ENCODE measurements at regions not wholly inside any gene's neighbourhood (a gene's known extent, or its start where the extent isn't known, plus 50 kb on each side); places are given as distances from the start of the nearest gene placed in this dataset.

DNA sequence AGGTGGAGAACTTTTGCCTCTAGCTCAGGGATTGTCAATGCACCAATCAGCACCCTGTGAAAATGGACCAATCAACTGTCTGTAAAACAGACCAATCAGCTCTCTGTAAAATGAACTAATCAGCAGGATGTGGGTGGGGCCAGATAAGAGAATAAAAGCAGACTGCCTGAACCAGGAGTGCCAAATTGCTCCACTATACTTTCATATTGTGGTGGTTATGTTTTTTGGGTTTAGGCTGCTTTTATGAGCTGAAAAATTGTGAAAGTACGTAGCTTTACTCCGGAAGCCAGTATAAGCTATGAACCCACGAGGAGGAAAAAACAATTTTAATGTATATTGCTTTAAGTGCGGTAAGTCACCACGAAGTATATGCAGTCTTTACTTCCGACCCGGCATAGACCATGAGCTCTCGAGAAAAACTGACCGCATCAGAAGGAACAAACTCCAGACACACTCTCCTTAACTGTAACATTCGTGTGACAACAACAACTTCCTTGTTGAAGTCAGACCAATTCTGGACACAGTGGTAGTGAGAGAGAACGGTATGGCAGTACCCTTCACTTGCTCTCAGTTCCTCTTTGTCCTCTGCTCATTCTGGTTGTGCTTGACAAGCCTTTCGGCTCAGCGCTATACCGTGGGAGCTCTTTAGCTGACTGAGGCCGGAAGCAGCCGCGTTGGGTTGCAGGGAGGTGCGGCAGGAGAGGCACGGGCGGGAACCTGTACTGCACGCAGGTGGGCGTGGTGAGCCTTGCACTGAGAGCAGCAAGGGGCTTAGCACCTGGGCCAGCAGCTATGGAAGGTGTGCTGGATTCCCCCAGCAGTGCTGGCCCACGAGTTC is 81.9 kb upstream of the E2F3 start:
- TF ChIP-seq, protein P1, sequence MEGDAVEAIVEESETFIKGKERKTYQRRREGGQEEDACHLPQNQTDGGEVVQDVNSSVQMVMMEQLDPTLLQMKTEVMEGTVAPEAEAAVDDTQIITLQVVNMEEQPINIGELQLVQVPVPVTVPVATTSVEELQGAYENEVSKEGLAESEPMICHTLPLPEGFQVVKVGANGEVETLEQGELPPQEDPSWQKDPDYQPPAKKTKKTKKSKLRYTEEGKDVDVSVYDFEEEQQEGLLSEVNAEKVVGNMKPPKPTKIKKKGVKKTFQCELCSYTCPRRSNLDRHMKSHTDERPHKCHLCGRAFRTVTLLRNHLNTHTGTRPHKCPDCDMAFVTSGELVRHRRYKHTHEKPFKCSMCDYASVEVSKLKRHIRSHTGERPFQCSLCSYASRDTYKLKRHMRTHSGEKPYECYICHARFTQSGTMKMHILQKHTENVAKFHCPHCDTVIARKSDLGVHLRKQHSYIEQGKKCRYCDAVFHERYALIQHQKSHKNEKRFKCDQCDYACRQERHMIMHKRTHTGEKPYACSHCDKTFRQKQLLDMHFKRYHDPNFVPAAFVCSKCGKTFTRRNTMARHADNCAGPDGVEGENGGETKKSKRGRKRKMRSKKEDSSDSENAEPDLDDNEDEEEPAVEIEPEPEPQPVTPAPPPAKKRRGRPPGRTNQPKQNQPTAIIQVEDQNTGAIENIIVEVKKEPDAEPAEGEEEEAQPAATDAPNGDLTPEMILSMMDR (IDR thresholded peaks at IDR 0.05; ENCODE audit: low read depth, low read length, missing control alignments): no peak
- no peak for DNase-seq (ENCODE audit: extremely low read depth, low read depth)
- H3K4me3 ChIP-seq (replicated peaks; ENCODE audit: low read depth, low read length): no peak overlapping the region

DNA sequence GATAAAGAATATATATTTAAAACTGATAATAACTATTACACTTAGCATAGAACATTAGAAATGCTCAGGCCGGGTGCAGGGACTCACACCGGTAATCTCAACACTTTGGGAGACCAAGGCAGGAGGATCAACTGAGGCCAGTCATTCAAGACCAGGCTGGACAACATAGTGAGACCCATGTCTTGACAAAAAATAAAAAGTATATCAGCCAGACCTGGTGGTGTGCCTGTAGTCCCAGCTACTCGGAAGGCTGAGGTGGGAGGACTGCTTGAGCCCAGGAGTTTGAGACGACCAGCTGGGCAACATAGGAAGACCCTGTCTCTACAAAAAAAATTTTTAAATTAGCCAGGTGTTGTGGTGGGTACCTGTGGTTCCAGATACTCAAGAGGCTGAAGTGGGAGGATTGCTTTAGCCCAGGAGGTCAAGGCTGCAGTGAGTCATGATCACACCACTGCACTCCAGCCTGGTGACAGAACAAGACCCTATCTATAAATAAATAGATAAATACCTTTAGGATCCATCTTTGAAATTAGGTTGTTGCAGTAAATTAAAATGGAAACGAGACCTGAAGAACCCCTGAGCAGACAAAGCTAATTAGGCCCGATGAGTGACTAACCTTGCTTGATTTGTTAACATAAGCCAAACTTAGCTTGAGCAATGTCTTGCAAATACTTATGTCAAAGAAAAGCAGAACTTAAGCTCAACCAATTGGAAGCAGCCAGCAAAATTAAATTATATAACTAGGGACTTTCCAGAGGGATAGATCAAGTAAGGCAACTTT is 75.8 kb upstream of the E2F3 start:
- H3K4me3 ChIP-seq (replicated peaks; ENCODE audit: low read depth, low read length): no peak overlapping the region
- TF ChIP-seq, protein P1 (IDR thresholded peaks at IDR 0.05; ENCODE audit: low read depth, low read length, missing control alignments): no peak
- no peak for DNase-seq (ENCODE audit: extremely low read depth, low read depth)

- H3K4me3 ChIP-seq (replicated peaks; ENCODE audit: low read depth, low read length): no peak overlapping the region
- DNase-seq (ENCODE audit: extremely low read depth, low read depth): no peak
- TF ChIP-seq, protein P1 (IDR thresholded peaks at IDR 0.05; ENCODE audit: low read depth, low read length, missing control alignments): no peak
Observed at GRCh38 chr6:20326422-20326728, 75.3 kb upstream of the E2F3 start.

GRCh38 chr6:20327141-20327540 is 74.5 kb upstream of the E2F3 start:
- TF ChIP-seq, protein P1 (IDR thresholded peaks at IDR 0.05; ENCODE audit: low read depth, low read length, missing control alignments): no peak
- DNase-seq (ENCODE audit: extremely low read depth, low read depth): no peak
- H3K4me3 ChIP-seq (replicated peaks; ENCODE audit: low read depth, low read length): no peak overlapping the region

- no peak overlapping the region for H3K4me3 ChIP-seq (replicated peaks; ENCODE audit: low read depth, low read length)
- TF ChIP-seq, protein P1 (IDR thresholded peaks at IDR 0.05; ENCODE audit: low read depth, low read length, missing control alignments): no peak
- no peak for DNase-seq (ENCODE audit: extremely low read depth, low read depth)
Observed at GRCh38 chr6:20328266-20328923, 73.3 kb upstream of the E2F3 start.

DNA sequence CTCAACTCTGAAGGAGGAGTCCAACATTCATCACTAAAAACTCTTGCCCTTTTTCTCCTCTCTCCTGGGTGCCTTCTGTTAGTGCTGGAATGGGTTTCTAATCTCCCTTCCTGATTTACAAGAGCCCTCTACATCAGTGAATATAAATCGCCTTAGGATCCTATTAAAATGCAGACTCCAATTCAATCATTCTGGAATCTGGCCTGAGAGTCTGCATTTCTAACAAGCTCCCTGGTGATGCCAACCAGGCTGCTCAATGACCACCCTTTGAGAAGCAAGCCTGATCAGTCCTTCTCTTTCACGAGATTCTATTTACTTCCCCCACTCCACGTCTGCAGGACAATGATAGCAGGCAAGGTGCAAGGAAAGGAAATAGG is 72.8 kb upstream of the E2F3 start:
- TF ChIP-seq, protein P1 (IDR thresholded peaks at IDR 0.05; ENCODE audit: low read depth, low read length, missing control alignments): no peak
- H3K4me3 ChIP-seq (replicated peaks; ENCODE audit: low read depth, low read length): no peak overlapping the region
- DNase-seq (ENCODE audit: extremely low read depth, low read depth): no peak
